HG02759 (cell line): ENCODE measurements at regions not wholly inside any gene's neighbourhood (a gene's known extent, or its start where the extent isn't known, plus 50 kb on each side); places are given as distances from the start of the nearest gene placed in this dataset.
A peak's percentile ranks its signal among the peaks of the same experiment; 100 is the strongest.

ENCODE experiments used
- ATAC-seq: cut with Tn5 transposase; IDR thresholded peaks from one replicate; pipeline ENCODE4 v1.9.1; 2021; ENCODE audit warnings: mild to moderate bottlenecking, moderate library complexity; ENCODE audit not compliant: unreplicated experiment

DNA sequence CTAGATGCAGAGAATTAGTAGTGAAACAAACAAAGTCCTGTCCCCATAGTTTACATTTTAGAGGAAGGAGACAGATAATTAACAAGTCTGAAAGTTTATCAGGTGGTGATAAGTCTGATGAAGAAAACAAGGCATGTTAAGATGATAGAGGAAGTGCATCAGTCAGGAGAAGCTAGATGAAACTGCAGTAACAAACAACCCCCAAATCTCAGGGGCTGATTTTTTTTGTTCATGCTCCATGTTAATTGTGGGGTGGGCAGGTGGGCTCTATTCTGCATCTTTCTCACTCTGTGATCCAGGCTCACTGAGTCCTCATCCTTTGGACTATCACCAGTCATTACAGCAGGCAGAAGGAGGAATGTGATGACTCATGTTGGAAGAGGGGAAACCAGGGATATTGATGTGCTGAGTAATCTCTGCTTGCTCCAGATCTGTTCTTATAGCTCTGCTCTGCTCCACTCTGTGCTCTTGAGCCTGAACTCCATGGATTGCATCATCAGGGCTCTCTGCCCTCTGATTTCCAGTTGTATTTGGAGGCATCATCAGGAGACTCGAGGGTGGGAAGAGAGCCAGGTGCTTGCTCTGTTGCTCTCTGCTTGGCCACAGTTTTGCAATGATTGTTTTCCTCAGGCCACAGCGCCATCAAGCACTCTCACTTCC lies 166.9 kb downstream of the IER5 start:
- ATAC-seq: no peak

DNA sequence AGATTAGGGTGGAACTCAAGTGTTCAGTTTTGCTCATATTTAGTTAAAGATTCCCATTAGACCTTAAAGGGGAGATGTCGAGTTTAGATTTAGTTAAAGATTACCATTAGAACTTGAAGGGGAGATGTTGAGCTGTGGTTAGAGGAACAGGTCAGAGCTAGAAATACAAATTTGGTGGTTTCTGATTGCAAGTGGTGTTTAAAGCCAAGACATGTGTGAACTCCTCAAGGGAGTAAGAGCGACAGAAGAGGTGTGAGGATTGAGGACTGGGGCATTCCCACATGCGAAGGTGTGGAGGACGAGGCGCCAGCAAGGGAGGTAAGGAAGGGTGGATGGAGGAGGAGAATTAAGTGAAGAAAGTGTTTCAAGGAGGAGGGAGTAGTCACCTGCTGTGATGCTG lies 168.6 kb downstream of the IER5 start:
- ATAC-seq: peak; percentile 90

DNA sequence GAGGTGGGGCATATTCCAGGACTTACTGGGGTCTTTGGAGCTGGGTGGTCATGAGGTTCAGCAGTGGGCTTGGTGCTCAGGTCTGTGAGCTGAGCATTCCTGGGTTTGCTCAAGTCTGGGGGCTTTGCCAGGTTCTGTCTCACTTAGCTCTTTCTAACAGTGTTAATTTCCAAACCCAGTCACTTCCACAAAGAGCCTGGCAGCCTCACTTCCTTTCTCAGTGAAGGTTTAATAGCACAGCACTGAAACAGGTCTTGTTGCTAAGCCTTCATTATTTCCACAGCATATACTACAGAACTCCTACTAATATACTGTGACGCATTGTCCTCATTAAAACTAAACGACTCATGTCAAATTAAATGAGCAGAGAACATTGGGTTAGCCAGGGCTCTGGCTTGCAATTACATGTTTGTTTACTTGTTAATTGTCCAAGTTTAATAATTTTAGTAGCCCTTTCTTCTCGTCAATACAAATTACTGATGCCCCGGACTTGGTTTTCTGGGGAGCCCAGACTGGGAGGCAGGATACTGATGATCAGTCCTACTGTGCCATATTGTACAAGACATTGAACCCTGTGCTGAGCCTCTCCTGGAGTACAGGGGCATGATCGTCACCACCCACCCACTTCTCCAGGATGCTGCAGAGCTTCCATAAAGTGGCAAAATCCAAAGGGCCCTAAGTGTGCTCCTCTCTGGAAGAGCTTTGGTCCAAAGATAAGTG lies 170.7 kb downstream of the IER5 start:
- no peak for ATAC-seq

DNA sequence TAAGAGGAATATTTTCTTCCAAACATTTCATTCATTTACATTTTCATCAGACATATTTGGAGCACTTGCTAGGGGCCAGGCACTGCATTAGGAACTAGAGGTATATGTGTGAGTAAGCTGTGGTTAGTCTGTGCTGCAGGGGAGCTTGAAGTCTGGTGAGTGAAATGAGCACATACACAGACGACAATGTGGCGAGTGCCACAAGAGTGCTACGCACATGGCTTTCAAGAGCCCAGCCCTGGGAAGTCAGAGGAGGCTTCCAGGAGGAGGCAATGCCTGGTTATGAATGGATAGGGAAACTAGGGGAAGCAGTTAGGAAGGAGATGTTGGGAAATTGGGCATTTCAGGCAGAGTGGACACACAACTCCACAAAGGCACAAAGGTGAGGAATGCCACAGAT lies 171.8 kb downstream of the IER5 start:
- ATAC-seq: no peak

DNA sequence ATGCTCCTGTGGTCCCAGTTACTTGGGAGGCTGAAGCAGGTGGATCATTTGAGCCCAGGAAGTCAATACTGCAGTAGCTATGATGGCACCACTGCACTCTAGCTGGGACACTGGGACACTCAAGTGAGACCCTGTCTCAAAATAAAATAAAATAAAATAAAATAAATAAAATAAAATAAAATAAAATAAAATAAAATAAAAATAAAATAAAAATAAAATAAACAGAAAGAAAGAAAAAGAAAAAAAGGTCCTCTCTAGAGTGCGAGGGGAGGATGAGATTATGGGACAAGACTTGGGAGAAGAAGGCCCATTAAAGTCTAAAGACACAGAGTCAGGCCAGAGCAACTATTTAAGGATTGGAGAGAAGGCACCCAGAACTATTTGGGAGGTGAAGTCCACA lies 172.5 kb downstream of the IER5 start:
- ATAC-seq: no peak

- ATAC-seq: no peak
These were observed 173.6 kb downstream of the IER5 start for GRCh38 chr1:181262069-181262468.

GRCh38 chr1:181263444-181263843 lies 174.9 kb downstream of the IER5 start:
- no peak for ATAC-seq

DNA sequence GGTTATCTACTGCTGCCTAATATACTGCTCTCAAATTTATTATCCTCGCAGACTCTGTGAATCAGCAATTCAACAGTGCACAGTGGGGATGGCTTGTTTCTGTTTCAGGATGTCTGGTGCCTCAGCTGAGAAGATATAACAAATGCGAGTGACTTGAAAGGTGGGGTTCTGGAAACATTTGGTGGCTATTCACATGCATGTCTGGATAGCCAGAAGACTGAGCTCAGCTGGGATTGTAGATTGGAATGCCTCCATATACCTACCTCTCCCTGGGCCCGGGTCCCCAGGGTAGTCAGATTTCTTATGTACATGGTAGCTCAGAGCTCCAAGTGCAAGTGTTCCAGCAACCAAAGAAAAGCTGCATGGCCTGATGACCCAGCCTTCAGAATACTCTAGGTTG lies 176.3 kb downstream of the IER5 start:
- ATAC-seq: no peak

- no peak for ATAC-seq
These were observed 196.5 kb downstream of the IER5 start for GRCh38 chr1:181284978-181285377.

GRCh38 chr1:181295217-181295616 lies 188.1 kb upstream of the CACNA1E start:
- no peak for ATAC-seq

- ATAC-seq: no peak
These were observed 187.1 kb upstream of the CACNA1E start for GRCh38 chr1:181296180-181296579.

DNA sequence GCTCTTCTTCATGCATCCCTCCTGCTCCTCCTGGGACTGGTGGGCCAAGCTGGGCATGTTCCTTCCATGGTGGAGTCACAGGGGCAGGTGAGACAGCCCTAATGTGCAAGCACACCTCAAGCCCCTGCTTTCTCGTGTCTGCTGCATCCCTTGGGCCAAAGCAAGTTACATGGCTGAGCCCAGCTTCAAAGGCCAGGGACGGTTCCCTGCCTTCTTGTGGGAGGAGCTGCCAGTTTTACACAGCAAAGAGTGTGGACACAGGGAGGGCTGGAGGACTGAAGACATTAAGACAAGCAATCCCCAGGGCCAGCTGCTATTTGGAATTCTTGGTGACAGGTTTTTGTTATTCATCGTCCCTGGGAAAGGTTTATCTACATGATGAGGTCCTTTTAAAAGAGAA lies 175.2 kb upstream of the CACNA1E start:
- ATAC-seq: no peak

DNA sequence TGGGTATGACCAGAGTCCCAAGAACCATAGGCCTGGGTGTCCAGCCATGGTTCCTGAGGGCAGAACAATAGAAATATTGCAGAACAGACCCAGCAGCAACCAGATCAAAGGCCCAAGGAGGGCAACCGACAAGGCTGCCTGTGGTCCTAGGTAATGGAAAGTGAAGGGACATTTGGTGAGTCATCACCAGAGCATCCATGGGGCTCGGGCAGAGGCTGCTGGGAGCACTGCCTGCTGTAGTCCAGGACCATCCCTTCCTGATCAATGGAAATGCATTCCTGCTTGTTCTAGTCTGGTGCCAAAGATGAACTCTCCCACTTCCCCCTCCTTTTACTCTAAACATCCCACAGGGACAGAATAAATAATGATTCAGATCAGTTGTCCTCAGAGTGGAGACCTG lies 172.8 kb upstream of the CACNA1E start:
- ATAC-seq: no peak

GRCh38 chr1:181312946-181313345 lies 170.4 kb upstream of the CACNA1E start:
- no peak for ATAC-seq

- ATAC-seq: no peak
These were observed 169.9 kb upstream of the CACNA1E start for GRCh38 chr1:181313466-181313865.

- no peak for ATAC-seq
These were observed 169.3 kb upstream of the CACNA1E start for GRCh38 chr1:181314010-181314409.

- no peak for ATAC-seq
These were observed 168.4 kb upstream of the CACNA1E start for GRCh38 chr1:181314959-181315358.

GRCh38 chr1:181317261-181317930 lies 165.9 kb upstream of the CACNA1E start:
- ATAC-seq: no peak

- no peak for ATAC-seq
These were observed 165.1 kb upstream of the CACNA1E start for GRCh38 chr1:181318022-181318857.

- no peak for ATAC-seq
These were observed 164.5 kb upstream of the CACNA1E start for GRCh38 chr1:181318858-181319235.

DNA sequence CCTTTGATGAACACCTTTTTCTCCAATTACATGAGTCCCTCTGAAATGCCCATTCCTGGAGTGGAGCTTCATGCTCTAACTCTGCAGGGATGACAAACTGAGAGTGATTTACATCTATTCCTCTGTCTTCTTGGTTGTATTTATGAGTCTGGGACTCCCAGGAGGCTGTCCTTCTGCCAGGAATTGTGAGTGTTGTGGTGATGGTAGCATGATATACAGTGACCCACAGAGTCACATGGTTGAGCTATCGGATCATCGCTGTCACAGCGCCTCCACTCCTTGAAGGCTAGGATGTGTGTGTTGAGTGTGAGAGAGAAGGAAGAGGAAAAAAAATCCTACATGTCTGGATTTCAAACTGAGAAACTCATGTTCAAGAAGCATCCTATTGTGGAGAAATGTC lies 163.4 kb upstream of the CACNA1E start:
- ATAC-seq: no peak
